ENCODE measurements at regions not wholly inside any gene's neighbourhood (a gene's known extent, or its start where the extent isn't known, plus 50 kb on each side); places are given as distances from the start of the nearest gene placed in this dataset.

DNA sequence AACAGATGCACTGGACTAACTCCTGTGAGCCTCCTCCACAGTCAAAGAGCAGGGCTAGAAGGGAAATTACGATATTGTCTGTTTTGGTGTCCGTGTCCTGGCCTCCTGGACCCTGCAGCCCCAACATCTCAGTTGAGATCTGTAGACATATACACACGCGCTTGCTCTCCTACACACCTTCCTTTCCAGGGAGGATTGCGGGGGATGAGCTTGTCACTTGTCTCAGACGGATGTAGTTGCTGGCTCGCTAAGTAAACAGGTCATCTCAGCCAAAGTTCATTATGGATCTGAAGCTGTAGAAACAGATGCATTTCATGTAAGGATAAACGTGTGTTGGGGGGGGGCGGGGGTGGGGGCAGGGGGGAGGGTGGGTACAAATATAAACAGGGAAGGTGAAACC is 549.3 kb downstream of the CCDC171 start:
- TF ChIP-seq, protein P1, sequence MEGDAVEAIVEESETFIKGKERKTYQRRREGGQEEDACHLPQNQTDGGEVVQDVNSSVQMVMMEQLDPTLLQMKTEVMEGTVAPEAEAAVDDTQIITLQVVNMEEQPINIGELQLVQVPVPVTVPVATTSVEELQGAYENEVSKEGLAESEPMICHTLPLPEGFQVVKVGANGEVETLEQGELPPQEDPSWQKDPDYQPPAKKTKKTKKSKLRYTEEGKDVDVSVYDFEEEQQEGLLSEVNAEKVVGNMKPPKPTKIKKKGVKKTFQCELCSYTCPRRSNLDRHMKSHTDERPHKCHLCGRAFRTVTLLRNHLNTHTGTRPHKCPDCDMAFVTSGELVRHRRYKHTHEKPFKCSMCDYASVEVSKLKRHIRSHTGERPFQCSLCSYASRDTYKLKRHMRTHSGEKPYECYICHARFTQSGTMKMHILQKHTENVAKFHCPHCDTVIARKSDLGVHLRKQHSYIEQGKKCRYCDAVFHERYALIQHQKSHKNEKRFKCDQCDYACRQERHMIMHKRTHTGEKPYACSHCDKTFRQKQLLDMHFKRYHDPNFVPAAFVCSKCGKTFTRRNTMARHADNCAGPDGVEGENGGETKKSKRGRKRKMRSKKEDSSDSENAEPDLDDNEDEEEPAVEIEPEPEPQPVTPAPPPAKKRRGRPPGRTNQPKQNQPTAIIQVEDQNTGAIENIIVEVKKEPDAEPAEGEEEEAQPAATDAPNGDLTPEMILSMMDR (IDR thresholded peaks at IDR 0.05): no peak
- no peak for TF ChIP-seq POLR2A (IDR thresholded peaks at IDR 0.05)
- H3K27me3 ChIP-seq: no peaks in the 10 kb centered on the region
- H3K27ac ChIP-seq: peak overlapping the region; percentile 85 to 89
- H3K4me3 ChIP-seq: no peak overlapping the region
- H3K36me3 ChIP-seq: no peaks in the 10 kb centered on the region
- intact Hi-C loops (cut with DNase I; ENCODE audit: low total_unique reads): no loop called here
- H3K4me1 ChIP-seq: peaks cover 7 to 15% of the 10 kb centered on the region in 2 donors
- H3K9me3 ChIP-seq: no peaks in the 10 kb centered on the region
- peak in 1 of 2 donors; percentile 64 for DNase-seq

DNA sequence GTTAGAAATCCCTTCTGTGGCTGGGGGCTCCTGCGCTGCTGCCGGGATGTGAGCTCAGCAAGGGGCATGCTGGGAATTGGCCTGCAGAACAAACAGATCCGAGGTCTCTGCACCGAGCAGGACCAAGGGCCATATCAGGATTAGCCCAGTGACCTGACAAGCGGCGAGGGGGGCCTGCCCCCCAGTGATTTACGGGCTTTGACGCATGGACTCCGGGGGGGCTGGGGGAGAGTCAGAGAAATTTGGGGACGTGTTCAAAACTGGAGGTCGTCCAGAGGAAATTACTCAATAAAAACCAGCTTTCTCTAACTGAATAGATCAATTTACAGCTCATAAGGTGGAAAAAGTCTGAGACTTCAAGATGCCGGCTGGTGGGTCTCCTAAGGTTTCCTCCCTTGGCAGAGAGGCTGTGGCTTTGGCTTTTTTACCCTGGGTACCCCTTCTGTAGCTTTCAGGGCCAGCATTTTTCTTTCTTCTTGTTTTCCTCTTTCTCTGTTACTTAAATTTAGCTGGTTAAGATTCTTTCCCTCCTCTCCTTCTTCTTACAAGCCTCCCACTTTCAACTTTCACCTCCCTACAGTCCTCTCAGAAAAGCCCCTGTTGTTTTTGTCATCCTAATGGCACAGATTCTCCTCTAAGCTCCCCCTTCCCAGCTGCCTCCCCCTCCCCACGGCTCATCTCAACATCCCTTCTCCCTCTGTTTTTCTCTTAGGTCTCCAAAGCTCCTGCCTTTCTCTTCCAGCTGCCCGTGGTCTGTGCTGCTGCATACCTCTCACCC is 551.0 kb downstream of the CCDC171 start:
- peaks cover 7 to 15% of the 10 kb centered on the region in 2 donors for H3K4me1 ChIP-seq
- peak; percentile 90 to 95 for DNase-seq
- H3K27ac ChIP-seq: peak overlapping the region; percentile 85 to 89

GRCh38 chr9:16105168-16106020 is 552.6 kb downstream of the CCDC171 start:
- Histone ChIP-seq H3K4me1 (peaks cover 7 to 15% of the 10 kb centered on the region in 2 donors), H3K27me3 (no peaks in the 10 kb centered on the region), H3K4me3 (no peak overlapping the region), H3K36me3 (no peaks in the 10 kb centered on the region), H3K27ac (peak overlapping the region; percentile 85 to 89), H3K9me3 (no peaks in the 10 kb centered on the region)
- intact Hi-C loops (cut with DNase I; ENCODE audit: low total_unique reads): no loop called here
- DNase-seq: no peak
- no peak for TF ChIP-seq POLR2A (IDR thresholded peaks at IDR 0.05)
- TF ChIP-seq, protein P1 (IDR thresholded peaks at IDR 0.05): no peak

More for the DNA sequence above, 551.0 kb downstream of the CCDC171 start:
- no peaks in the 10 kb centered on the region for H3K27me3 ChIP-seq
- no peaks in the 10 kb centered on the region for H3K36me3 ChIP-seq
- no peaks in the 10 kb centered on the region for H3K9me3 ChIP-seq
- intact Hi-C loops (cut with DNase I; ENCODE audit: low total_unique reads): no loop called here
- no peak overlapping the region for H3K4me3 ChIP-seq
- TF ChIP-seq, protein P1 (IDR thresholded peaks at IDR 0.05): no peak
- no peak for TF ChIP-seq POLR2A (IDR thresholded peaks at IDR 0.05)

DNA sequence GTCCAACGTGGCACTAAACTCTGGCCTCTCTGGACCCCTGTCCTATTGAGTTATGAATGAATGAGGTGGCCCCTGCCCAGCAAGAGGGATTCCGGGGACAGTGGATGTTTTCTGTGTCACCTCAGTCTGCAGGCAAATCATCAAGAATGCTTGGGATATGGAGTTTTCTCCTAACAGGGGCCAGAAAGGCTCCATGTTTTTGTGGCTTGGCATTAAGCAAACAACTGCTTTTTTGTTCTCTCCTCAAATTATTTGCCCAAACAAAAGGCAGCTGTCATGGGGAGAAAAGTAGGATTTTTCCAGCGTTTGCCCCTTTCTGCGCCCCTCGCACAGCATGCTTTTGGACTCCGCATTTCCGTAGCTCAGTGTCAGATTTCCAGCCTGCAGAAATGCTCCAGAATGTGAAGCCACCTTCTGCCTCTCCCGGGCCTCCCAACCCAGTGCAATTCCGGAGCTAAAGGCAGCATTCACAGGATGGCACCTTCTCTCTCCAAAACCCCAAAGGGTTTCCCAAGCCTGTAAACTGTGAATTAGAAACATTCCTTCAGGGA is 553.3 kb downstream of the CCDC171 start:
- DNase-seq: no peak
- TF ChIP-seq, protein P1 (IDR thresholded peaks at IDR 0.05): no peak
- TF ChIP-seq POLR2A (IDR thresholded peaks at IDR 0.05): no peak
- intact Hi-C loops (cut with DNase I; ENCODE audit: low total_unique reads): no loop called here

More for the DNA sequence above, 553.3 kb downstream of the CCDC171 start:
- Histone ChIP-seq H3K36me3 (no peaks in the 10 kb centered on the region), H3K4me3 (no peak overlapping the region), H3K27me3 (no peaks in the 10 kb centered on the region), H3K4me1 (peaks cover 5 to 14% of the 10 kb centered on the region in 2 donors), H3K9me3 (no peaks in the 10 kb centered on the region), H3K27ac (peak overlapping the region in 1 of 2 donors; percentile 85)
